ENCODE measurements at regions not wholly inside any gene's neighbourhood (a gene's known extent, or its start where the extent isn't known, plus 50 kb on each side); places are given as distances from the start of the nearest gene placed in this dataset.
"Not testable (repeated sequence)": the region's sequence is repeated elsewhere in the genome, so short reads cannot be mapped to it uniquely, and the experiment has no call there.

GRCh38 chr9:1871626-1872419, 143.3 kb upstream of the SMARCA2 start:
- no peaks in the 10 kb centered on the region for H3K36me3 Mint-ChIP-seq
- no peaks in the 10 kb centered on the region for H3K27me3 Mint-ChIP-seq
- peaks cover 12% of the 10 kb centered on the region for H3K4me1 Mint-ChIP-seq (ENCODE audit: low read depth)
- no peaks in the 10 kb centered on the region for H3K9me3 Mint-ChIP-seq (ENCODE audit: low read depth)
- no peak overlapping the region for H3K27ac Mint-ChIP-seq
- no peak overlapping the region for H3K4me3 Mint-ChIP-seq

GRCh38 chr9:1875251-1875851, 139.8 kb upstream of the SMARCA2 start:
- Mint-ChIP-seq H3K4me1 (ENCODE audit: low read depth) (peaks cover 15% of the 10 kb centered on the region), H3K36me3 (no peaks in the 10 kb centered on the region), H3K4me3 (no peak overlapping the region), H3K9me3 (ENCODE audit: low read depth) (no peaks in the 10 kb centered on the region), H3K27ac (peak overlapping the region; percentile 47), H3K27me3 (peaks cover 2% of the 10 kb centered on the region)

GRCh38 chr9:1875921-1876448, 139.2 kb upstream of the SMARCA2 start:
- Mint-ChIP-seq H3K36me3 (no peaks in the 10 kb centered on the region), H3K27ac (peak overlapping the region; percentile 47), H3K4me3 (peak overlapping the region; percentile 24), H3K4me1 (ENCODE audit: low read depth) (peaks cover 15% of the 10 kb centered on the region), H3K9me3 (ENCODE audit: low read depth) (no peaks in the 10 kb centered on the region), H3K27me3 (peaks cover 2% of the 10 kb centered on the region)

- Mint-ChIP-seq H3K4me3 (no peak overlapping the region), H3K4me1 (ENCODE audit: low read depth) (peaks cover 15% of the 10 kb centered on the region), H3K9me3 (ENCODE audit: low read depth) (no peaks in the 10 kb centered on the region), H3K36me3 (no peaks in the 10 kb centered on the region), H3K27me3 (peaks cover 2% of the 10 kb centered on the region), H3K27ac (peak overlapping the region; percentile 41)
These were observed 138.2 kb upstream of the SMARCA2 start for GRCh38 chr9:1876891-1877496.

- Mint-ChIP-seq H3K4me1 (ENCODE audit: low read depth) (peaks cover 15% of the 10 kb centered on the region), H3K9me3 (ENCODE audit: low read depth) (no peaks in the 10 kb centered on the region), H3K4me3 (no peak overlapping the region), H3K27ac (no peak overlapping the region), H3K36me3 (no peaks in the 10 kb centered on the region), H3K27me3 (peaks cover 2% of the 10 kb centered on the region)
These were observed 137.2 kb upstream of the SMARCA2 start for GRCh38 chr9:1877951-1878350.

GRCh38 chr9:1878811-1879210, 136.3 kb upstream of the SMARCA2 start:
- Mint-ChIP-seq H3K4me1 (ENCODE audit: low read depth) (peaks cover 15% of the 10 kb centered on the region), H3K27me3 (peaks cover 2% of the 10 kb centered on the region), H3K9me3 (ENCODE audit: low read depth) (no peaks in the 10 kb centered on the region), H3K27ac (no peak overlapping the region), H3K4me3 (no peak overlapping the region), H3K36me3 (no peaks in the 10 kb centered on the region)

- Mint-ChIP-seq H3K36me3 (no peaks in the 10 kb centered on the region), H3K27me3 (peaks cover 3% of the 10 kb centered on the region)
These were observed 135.6 kb upstream of the SMARCA2 start for GRCh38 chr9:1879501-1879900.

GRCh38 chr9:1880038-1880565, 135.0 kb upstream of the SMARCA2 start:
- H3K4me1 Mint-ChIP-seq (ENCODE audit: low read depth) = peaks cover 15% of the 10 kb centered on the region
- no peak overlapping the region for H3K4me3 Mint-ChIP-seq
- H3K36me3 Mint-ChIP-seq = no peaks in the 10 kb centered on the region
- H3K27me3 Mint-ChIP-seq = peaks cover 3% of the 10 kb centered on the region
- no peak overlapping the region for H3K27ac Mint-ChIP-seq
- H3K9me3 Mint-ChIP-seq (ENCODE audit: low read depth) = no peaks in the 10 kb centered on the region

More at GRCh38 chr9:1879501-1879900, 135.6 kb upstream of the SMARCA2 start:
- Mint-ChIP-seq H3K27ac (no peak overlapping the region), H3K9me3 (ENCODE audit: low read depth) (no peaks in the 10 kb centered on the region), H3K4me1 (ENCODE audit: low read depth) (peaks cover 15% of the 10 kb centered on the region), H3K4me3 (no peak overlapping the region)

GRCh38 chr9:1881708-1882295, 133.3 kb upstream of the SMARCA2 start:
- H3K9me3 Mint-ChIP-seq (ENCODE audit: low read depth) = no peaks in the 10 kb centered on the region
- peaks cover 2% of the 10 kb centered on the region for H3K4me1 Mint-ChIP-seq (ENCODE audit: low read depth)
- no peaks in the 10 kb centered on the region for H3K36me3 Mint-ChIP-seq
- no peak overlapping the region for H3K27ac Mint-ChIP-seq
- peaks cover 3% of the 10 kb centered on the region for H3K27me3 Mint-ChIP-seq
- no peak overlapping the region for H3K4me3 Mint-ChIP-seq

GRCh38 chr9:1882711-1883403, 132.3 kb upstream of the SMARCA2 start:
- Mint-ChIP-seq H3K9me3 (ENCODE audit: low read depth) (no peaks in the 10 kb centered on the region), H3K27me3 (peaks cover 1% of the 10 kb centered on the region), H3K36me3 (no peaks in the 10 kb centered on the region), H3K4me3 (no peak overlapping the region), H3K27ac (no peak overlapping the region), H3K4me1 (ENCODE audit: low read depth) (no peaks in the 10 kb centered on the region)

- H3K4me3 Mint-ChIP-seq = no peak overlapping the region
- no peaks in the 10 kb centered on the region for H3K36me3 Mint-ChIP-seq
- peaks cover 3% of the 10 kb centered on the region for H3K27me3 Mint-ChIP-seq
- H3K27ac Mint-ChIP-seq = no peak overlapping the region
- no peaks in the 10 kb centered on the region for H3K9me3 Mint-ChIP-seq (ENCODE audit: low read depth)
- no peaks in the 10 kb centered on the region for H3K4me1 Mint-ChIP-seq (ENCODE audit: low read depth)
These were observed 124.9 kb upstream of the SMARCA2 start for GRCh38 chr9:1890201-1890600.

GRCh38 chr9:1890816-1891215, 124.3 kb upstream of the SMARCA2 start:
- Mint-ChIP-seq H3K4me3 (no peak overlapping the region), H3K36me3 (no peaks in the 10 kb centered on the region), H3K9me3 (ENCODE audit: low read depth) (no peaks in the 10 kb centered on the region), H3K27me3 (peaks cover 3% of the 10 kb centered on the region), H3K27ac (no peak overlapping the region), H3K4me1 (ENCODE audit: low read depth) (no peaks in the 10 kb centered on the region)

- H3K27me3 Mint-ChIP-seq; H3K4me3 Mint-ChIP-seq; H3K4me1 Mint-ChIP-seq (ENCODE audit: low read depth); H3K27ac Mint-ChIP-seq: not testable (repeated sequence)
- peaks cover 23% of the 10 kb centered on the region for H3K9me3 Mint-ChIP-seq (ENCODE audit: low read depth)
- H3K36me3 Mint-ChIP-seq = peaks cover 16% of the 10 kb centered on the region
These were observed 112.0 kb upstream of the SMARCA2 start for GRCh38 chr9:1903080-1903704.

GRCh38 chr9:1907465-1907864, 107.7 kb upstream of the SMARCA2 start:
- no peaks in the 10 kb centered on the region for H3K27me3 Mint-ChIP-seq
- H3K27ac Mint-ChIP-seq = no peak overlapping the region
- H3K4me3 Mint-ChIP-seq = no peak overlapping the region
- H3K4me1 Mint-ChIP-seq (ENCODE audit: low read depth) = no peaks in the 10 kb centered on the region
- H3K36me3 Mint-ChIP-seq = peaks cover 12% of the 10 kb centered on the region
- H3K9me3 Mint-ChIP-seq (ENCODE audit: low read depth) = peaks cover 18% of the 10 kb centered on the region
